H1 (cell line): ENCODE measurements at regions not wholly inside any gene's neighbourhood (a gene's known extent, or its start where the extent isn't known, plus 50 kb on each side); places are given as distances from the start of the nearest gene placed in this dataset.

Source experiments
- CTCF ChIA-PET: fragments of 300-600 bp; sonication (Branson Sonifier 250); formaldehyde crosslinking; loops from one replicate; lab custom pipeline; 2021; ENCODE audit not compliant: partially characterized antibody; lab: Charles Lee
- POLR2A ChIA-PET: fragments of 300-600 bp; sonication (Branson Sonifier 250); formaldehyde crosslinking; loops from one replicate; lab custom pipeline; 2021; ENCODE audit warnings: inconsistent platforms; ENCODE audit not compliant: partially characterized antibody; lab: Charles Lee
- DNase-seq, 2 experiments: peaks; one replicate each; pipeline versions ENCODE4 v3.0.0 to v3.0.0-alpha.2; 2010 to 2022; ENCODE audit warnings: low spot score in 2 of 2, low read depth in 1 of 2, mixed read lengths in 1 of 2
- FAIRE-seq: peaks from 2 replicates; lab custom pipeline; 2011; peaks lifted over from hg19 to GRCh38; lab: Jason Lieb, UNC
- H2AFZ ChIP-seq: 2 replicates; pipeline ENCODE4 v1.8.1; 2012; ENCODE audit warnings: low read length, inconsistent platforms
- H2AK5ac ChIP-seq: 2 replicates; pipeline ENCODE4 v1.6.1; 2013; ENCODE audit warnings: low read depth, low read length
- H2BK120ac ChIP-seq: replicated peaks from 2 replicates; pipeline ENCODE3; 2013; ENCODE audit warnings: low read depth, low read length, inconsistent platforms
- H2BK12ac ChIP-seq: 2 replicates; pipeline ENCODE4 v1.6.1; 2013; ENCODE audit warnings: low read depth, low read length
- H2BK15ac ChIP-seq: 2 replicates; pipeline ENCODE4 v1.6.1; 2013; ENCODE audit warnings: low read length
- H2BK20ac ChIP-seq: 2 replicates; pipeline ENCODE4 v1.6.1; 2013; ENCODE audit warnings: low read length
- H2BK5ac ChIP-seq: 2 replicates; pipeline ENCODE4 v1.6.1; 2013; ENCODE audit warnings: low read depth, low read length
- H3K14ac ChIP-seq: 2 replicates; pipeline ENCODE4 v1.6.1; 2013; ENCODE audit warnings: inconsistent platforms; ENCODE audit not compliant: insufficient read length
- H3K18ac ChIP-seq: 2 replicates; pipeline ENCODE4 v1.6.1; 2013; ENCODE audit warnings: low read length; ENCODE audit errors: extremely low read depth
- H3K23ac ChIP-seq: 2 replicates; pipeline ENCODE4 v1.6.1; 2013; ENCODE audit warnings: inconsistent platforms; ENCODE audit not compliant: insufficient read length
- H3K23me2 ChIP-seq: 2 replicates; pipeline ENCODE4 v1.6.1; 2013; ENCODE audit warnings: low read depth, low read length
- H3K27ac ChIP-seq: 2 replicates; pipeline ENCODE4 v1.6.1; 2011; ENCODE audit warnings: low read depth, low read length, inconsistent platforms
- H3K27me3 ChIP-seq, 4 experiments: replicated peaks in 1 of 4; 1 replicate in 1 of 4; 2 replicates in 3 of 4; pipeline versions ENCODE4 v1.6.1 to v1.8.1; 2011 to 2013; ENCODE audit warnings: low read length in 3 of 4, mild to moderate bottlenecking in 3 of 4, inconsistent platforms in 2 of 4, mixed read lengths in 2 of 4, moderate library complexity in 1 of 4; ENCODE audit not compliant: control insufficient read depth in 3 of 4, insufficient read depth in 3 of 4; ENCODE audit errors: extremely low read depth in 1 of 4
- H3K36me3 ChIP-seq, 4 experiments: 2 replicates each; pipeline versions ENCODE4 v1.6.1 to v1.8.1; 2011 to 2013; ENCODE audit warnings: mild to moderate bottlenecking in 4 of 4, low read length in 3 of 4, moderate library complexity in 2 of 4, control low read depth in 1 of 4, inconsistent platforms in 1 of 4; ENCODE audit not compliant: insufficient read depth in 4 of 4, control insufficient read depth in 2 of 4
- H3K4ac ChIP-seq: replicated peaks from 2 replicates; pipeline ENCODE3; 2013; ENCODE audit warnings: low read length, low read depth, mixed read lengths, inconsistent platforms; ENCODE audit not compliant: insufficient read length
- H3K4me1 ChIP-seq, 4 experiments: replicated peaks in 1 of 4; 1 replicate in 1 of 4; 2 replicates in 3 of 4; pipeline versions ENCODE4 v1.6.1 to v1.8.1; 2011 to 2013; ENCODE audit warnings: low read length in 3 of 4, inconsistent platforms in 2 of 4, mixed read lengths in 1 of 4; ENCODE audit not compliant: insufficient read depth in 4 of 4, control insufficient read depth in 3 of 4
- H3K4me2 ChIP-seq, 2 experiments: 2 replicates each; pipeline versions ENCODE4 v1.6.1 to v1.8.1; 2011 to 2013; ENCODE audit warnings: low read depth in 2 of 2, low read length in 2 of 2, control low read depth in 1 of 2, inconsistent platforms in 1 of 2, mild to moderate bottlenecking in 1 of 2; ENCODE audit not compliant: insufficient read depth in 1 of 2
- H3K4me3 ChIP-seq, 4 experiments: fragments of 200-600, 300-600 bp in 1 of 4; sonication (generic), shearing (Covaris generic), sonication (Bioruptor Twin) in 1 of 4; 2 replicates each; pipeline versions ENCODE4 v1.5.1 to v1.8.1; 2011 to 2016; ENCODE audit warnings: low read length in 4 of 4, low read depth in 3 of 4, control low read depth in 2 of 4, inconsistent platforms in 2 of 4, mild to moderate bottlenecking in 2 of 4, mixed read lengths in 1 of 4, moderate library complexity in 1 of 4; ENCODE audit not compliant: insufficient read depth in 2 of 4; ENCODE audit errors: extremely low read depth in 1 of 4
- H3K56ac ChIP-seq: replicated peaks from 2 replicates; pipeline ENCODE3; 2013; ENCODE audit warnings: low read depth, mild to moderate bottlenecking, mixed read lengths, low read length, inconsistent platforms; ENCODE audit not compliant: insufficient read length
- H3K79me1 ChIP-seq: 2 replicates; pipeline ENCODE4 v1.6.1; 2013; ENCODE audit warnings: low read depth, low read length, control low read depth
- H3K79me2 ChIP-seq, 2 experiments: 2 replicates each; pipeline versions ENCODE4 v1.6.1 to v1.8.1; 2012 to 2013; ENCODE audit warnings: low read length in 2 of 2, mild to moderate bottlenecking in 2 of 2, inconsistent platforms in 1 of 2; ENCODE audit not compliant: insufficient read depth in 2 of 2, control insufficient read depth in 1 of 2
- H3K9ac ChIP-seq, 4 experiments: replicated peaks in 1 of 4; 1 replicate in 1 of 4; 2 replicates in 3 of 4; pipeline versions ENCODE4 v1.6.1 to v1.8.1; 2011 to 2013; ENCODE audit warnings: low read depth in 3 of 4, low read length in 3 of 4, control low read depth in 2 of 4, mild to moderate bottlenecking in 2 of 4, moderate library complexity in 2 of 4, inconsistent platforms in 1 of 4; ENCODE audit errors: extremely low read depth in 1 of 4
- H3K9me3 ChIP-seq, 2 experiments: 2 replicates each; pipeline versions ENCODE4 v1.6.1 to v1.8.1; 2012 to 2013; ENCODE audit warnings: mild to moderate bottlenecking in 2 of 2, moderate library complexity in 2 of 2, control low read depth in 1 of 2, inconsistent platforms in 1 of 2, low read depth in 1 of 2, low read length in 1 of 2, mixed read lengths in 1 of 2; ENCODE audit not compliant: insufficient read depth in 2 of 2
- H4K20me1 ChIP-seq, 2 experiments: replicated peaks in 1 of 2; 2 replicates each; pipeline versions ENCODE3 to v1.8.1; 2011 to 2013; ENCODE audit warnings: inconsistent platforms in 2 of 2, low read length in 2 of 2, mild to moderate bottlenecking in 1 of 2; ENCODE audit not compliant: insufficient read depth in 2 of 2, control insufficient read depth in 1 of 2
- H4K5ac ChIP-seq: 2 replicates; pipeline ENCODE4 v1.6.1; 2013; ENCODE audit warnings: low read length, low read depth, mixed read lengths, inconsistent platforms; ENCODE audit not compliant: insufficient read length
- H4K8ac ChIP-seq: 2 replicates; pipeline ENCODE4 v1.8.0; 2013; ENCODE audit warnings: mild to moderate bottlenecking, moderate library complexity, low read length, inconsistent platforms; ENCODE audit not compliant: insufficient read depth; ENCODE audit errors: extremely low read depth
- H4K91ac ChIP-seq: replicated peaks from 2 replicates; pipeline ENCODE3; 2013; ENCODE audit warnings: low read length, mixed read lengths, inconsistent platforms; ENCODE audit not compliant: insufficient read length
- CBX8 ChIP-seq: fragments of 300-800, 300-1000 bp; sonication (generic); IDR thresholded peaks from 2 replicates; pipeline ENCODE4 v1.7.1; 2016; ENCODE audit warnings: low read depth, low read length, borderline replicate concordance
- CTCF ChIP-seq, 3 experiments: IDR thresholded peaks; 1 replicate in 2 of 3; 2 replicates in 1 of 3; pipeline versions ENCODE4 v1.5.1 to v1.6.1; 2011; ENCODE audit warnings: low read length in 3 of 3, mild to moderate bottlenecking in 3 of 3, inconsistent platforms in 2 of 3, low read depth in 1 of 3, moderate library complexity in 1 of 3; ENCODE audit not compliant: insufficient read depth in 1 of 3; ENCODE audit errors: control extremely low read depth in 1 of 3
- EGR1 ChIP-seq: IDR thresholded peaks from 2 replicates; pipeline ENCODE4 v1.6.1; 2011; ENCODE audit warnings: low read depth, low read length, borderline replicate concordance
- EP300 ChIP-seq, 2 experiments: IDR thresholded peaks; 1 replicate in 1 of 2; 2 replicates in 1 of 2; pipeline ENCODE4 v1.6.1; 2011 to 2012; ENCODE audit warnings: low read depth in 2 of 2, low read length in 2 of 2, mild to moderate bottlenecking in 2 of 2, borderline replicate concordance in 1 of 2, inconsistent platforms in 1 of 2, moderate library complexity in 1 of 2
- HDAC6 ChIP-seq: IDR thresholded peaks from one replicate; pipeline ENCODE4 v1.7.1; 2012; ENCODE audit warnings: low read depth, mild to moderate bottlenecking, inconsistent platforms, low read length, moderate library complexity
- MAX ChIP-seq: IDR thresholded peaks from 2 replicates; pipeline ENCODE4 v1.6.1; 2012; ENCODE audit warnings: inconsistent platforms
- NANOG ChIP-seq: IDR thresholded peaks from 2 replicates; pipeline ENCODE4 v1.6.1; 2011; ENCODE audit warnings: low read length, low read depth, mild to moderate bottlenecking, inconsistent platforms; ENCODE audit not compliant: insufficient read depth, poor library complexity, severe bottlenecking
- SIX5 ChIP-seq: IDR thresholded peaks from 2 replicates; pipeline ENCODE4 v1.6.1; 2011; ENCODE audit warnings: mild to moderate bottlenecking, low read depth, low read length
- TEAD4 ChIP-seq: IDR thresholded peaks from 2 replicates; pipeline ENCODE4 v1.6.1; 2012; ENCODE audit warnings: low read depth, low read length, inconsistent platforms, mixed read lengths
- WGBS, 2 experiments: shearing (Covaris generic) in 1 of 2; methylation state at CpG; one replicate each; pipeline versions ENCODE4 v1.1.6 to v1.1.7; 2013 to 2015; ENCODE audit warnings: low lambda C conversion rate in 2 of 2, mixed read lengths in 2 of 2, inconsistent platforms in 1 of 2, low coverage in 1 of 2, missing lambda C conversion rate in 1 of 2; ENCODE audit not compliant: insufficient replicate concordance in 2 of 2, insufficient coverage in 1 of 2, insufficient read length in 1 of 2; ENCODE audit errors: extremely low coverage in 1 of 2, missing lambda C conversion rate in 1 of 2; 5-methylcytosine and 5-hydroxymethylcytosine counted together

DNA sequence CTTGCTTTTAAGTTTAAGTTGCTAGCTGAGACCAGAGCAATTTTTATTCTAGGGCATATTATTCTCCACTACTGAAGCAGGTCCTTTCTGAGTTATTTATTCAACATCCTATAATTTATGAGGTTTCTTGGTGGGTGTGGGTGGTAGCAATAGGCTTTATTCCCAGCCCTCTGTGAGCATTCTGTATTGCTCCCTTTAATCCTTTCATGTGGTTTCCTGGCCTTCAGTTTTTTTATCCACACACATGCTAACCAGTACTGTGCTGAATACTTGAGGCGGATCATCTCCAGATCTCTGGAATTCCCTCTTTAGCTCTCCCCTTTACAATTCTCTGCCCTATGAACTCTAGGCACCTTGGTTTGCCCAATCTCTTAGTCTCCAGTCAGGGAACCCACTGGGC lies 91.8 kb upstream of the GLRA1 start:
- FAIRE-seq (no peak), DNase-seq (no peak)
- Histone ChIP-seq H4K20me1 (no peaks in the 10 kb centered on the region), H3K79me2 (no peaks in the 10 kb centered on the region), H3K18ac (no peak overlapping the region), H2BK12ac (no peak overlapping the region), H3K4me2 (no peak overlapping the region), H3K9me3 (no peaks in the 10 kb centered on the region), H3K56ac (no peak overlapping the region), H4K5ac (no peak overlapping the region), H3K27me3 (no peaks in the 10 kb centered on the region), H3K27ac (no peak overlapping the region), H3K36me3 (no peaks in the 10 kb centered on the region), H2BK20ac (no peak overlapping the region), H2BK15ac (no peak overlapping the region), H3K23ac (no peak overlapping the region), H3K79me1 (no peaks in the 10 kb centered on the region), H2BK120ac (no peak overlapping the region), H4K8ac (no peak overlapping the region), H3K4me1 (no peaks in the 10 kb centered on the region), H3K4me3 (no peak overlapping the region), H2AK5ac (no peak overlapping the region), H3K9ac (no peak overlapping the region), H2BK5ac (no peak overlapping the region), H3K14ac (no peak overlapping the region), H3K23me2 (no peaks in the 10 kb centered on the region), H3K4ac (no peak overlapping the region), H4K91ac (no peak overlapping the region), H2AFZ (no peak overlapping the region)
- CTCF ChIA-PET, result no interaction called here
- TF ChIP-seq SIX5 (no peak), CBX8 (no peak), TEAD4 (no peak), CTCF (IDR thresholded peaks at IDR 0.05; ENCODE audit: control extremely low read depth in 1 of 3, insufficient read depth in 1 of 3, low read depth in 1 of 3, low read length in 3 of 3) (no peak), EP300 (IDR thresholded peaks at IDR 0.05; ENCODE audit: borderline replicate concordance in 1 of 2, low read depth in 2 of 2, low read length in 2 of 2) (no peak), EGR1 (no peak), HDAC6 (no peak), NANOG (no peak), MAX (no peak)
- 79% methylated on average over 1 of the region's 1 CpG; no CpG with 5 or more reads in 1 of the 2 experiments for WGBS, 2 experiments
- POLR2A ChIA-PET, result no interaction called here
